SK-N-SH treated with all-trans-retinoic acid at 6 μM for 48 hours (cell line): ENCODE measurements at regions not wholly inside any gene's neighbourhood (a gene's known extent, or its start where the extent isn't known, plus 50 kb on each side); places are given as distances from the start of the nearest gene placed in this dataset.

ENCODE experiments used
- ATAC-seq: fragments of 200-7000 bp; cut with Tn5 transposase; 3 replicates; pipeline ENCODE4 v1.9.1; 2020; ENCODE audit warnings: mild to moderate bottlenecking, moderate library complexity
- ARNTL ChIP-seq: fragments of 450-650 bp; formaldehyde crosslinking; IDR thresholded peaks from 2 replicates; pipeline ENCODE4 v1.5.0; 2020; ENCODE audit warnings: low read depth, mild to moderate bottlenecking, moderate library complexity, borderline replicate concordance
- BACH2 ChIP-seq: fragments of 250-450 bp; sonication (Bioruptor Pico); IDR thresholded peaks from 2 replicates; pipeline ENCODE4 v1.9.0; 2021; ENCODE audit warnings: mild to moderate bottlenecking, borderline replicate concordance
- CSDC2 ChIP-seq: fragments of 250-450 bp; sonication (Bioruptor Pico); IDR thresholded peaks from 2 replicates; pipeline ENCODE4 v1.5.0; 2020; ENCODE audit warnings: mild to moderate bottlenecking, moderate library complexity
- GLIS3 ChIP-seq: fragments of 250-450 bp; sonication (Bioruptor Pico); IDR thresholded peaks from 2 replicates; pipeline ENCODE4 v1.5.0; 2020; ENCODE audit warnings: mild to moderate bottlenecking, moderate library complexity
- ISL1 ChIP-seq: fragments of 250-450 bp; sonication (Bioruptor Pico); IDR thresholded peaks from 2 replicates; pipeline ENCODE4 v2.1.2; 2022; ENCODE audit warnings: mild to moderate bottlenecking, moderate library complexity
- OSR1 ChIP-seq: fragments of 250-450 bp; sonication (Bioruptor Pico); IDR thresholded peaks from 2 replicates; pipeline ENCODE4 v1.8.0; 2022; ENCODE audit warnings: moderate library complexity, mild to moderate bottlenecking, inconsistent platforms
- PPARA ChIP-seq: fragments of 250-450 bp; sonication (Bioruptor Pico); IDR thresholded peaks from 2 replicates; pipeline ENCODE4 v1.5.0; 2020; ENCODE audit warnings: mild to moderate bottlenecking, borderline replicate concordance
- RARB ChIP-seq: fragments of 250-450 bp; sonication (Bioruptor Pico); IDR thresholded peaks from 2 replicates; pipeline ENCODE4 v1.8.0; 2021; ENCODE audit warnings: mild to moderate bottlenecking, moderate library complexity
- SNAI2 ChIP-seq: fragments of 250-450 bp; sonication (Bioruptor Pico); IDR thresholded peaks from 2 replicates; pipeline ENCODE4 v1.5.0; 2020; ENCODE audit warnings: mild to moderate bottlenecking, moderate library complexity
- TCF4 ChIP-seq: fragments of 250-450 bp; sonication (Bioruptor Pico); IDR thresholded peaks from 2 replicates; pipeline ENCODE4 v1.8.0; 2021; ENCODE audit warnings: mild to moderate bottlenecking, moderate library complexity, borderline replicate concordance
- TOX ChIP-seq: fragments of 250-450 bp; sonication (Bioruptor Pico); IDR thresholded peaks from 2 replicates; pipeline ENCODE4 v1.8.0; 2021; ENCODE audit warnings: mild to moderate bottlenecking, moderate library complexity, borderline replicate concordance
- ZC3H10 ChIP-seq: fragments of 250-450 bp; sonication (Bioruptor Pico); IDR thresholded peaks from 2 replicates; pipeline ENCODE4 v1.5.1; 2021; ENCODE audit warnings: mild to moderate bottlenecking, moderate library complexity
- ZFP30 ChIP-seq: fragments of 450-650 bp; formaldehyde crosslinking; IDR thresholded peaks from 2 replicates; pipeline ENCODE4 v1.5.0; 2022; ENCODE audit warnings: mild to moderate bottlenecking, moderate library complexity
- ZNF565 ChIP-seq: fragments of 450-650 bp; formaldehyde crosslinking; conservative IDR thresholded peaks from 2 replicates; pipeline ENCODE4 v1.5.0; 2020; ENCODE audit warnings: low read depth, mild to moderate bottlenecking, moderate library complexity
- ZNF8 ChIP-seq: fragments of 450-650 bp; formaldehyde crosslinking; IDR thresholded peaks from 2 replicates; pipeline ENCODE4 v1.5.0; 2020; ENCODE audit warnings: mild to moderate bottlenecking, moderate library complexity
- TF ChIP-seq, protein P1 (sequence below): fragments of 250-450 bp; sonication (Bioruptor Pico); IDR thresholded peaks from 2 replicates; pipeline ENCODE4 v1.5.0; 2020; ENCODE audit warnings: mild to moderate bottlenecking, moderate library complexity
- TF ChIP-seq, protein P2 (sequence below): fragments of 250-450 bp; sonication (Bioruptor Pico); IDR thresholded peaks from 2 replicates; pipeline ENCODE4 v1.5.1; 2020; ENCODE audit warnings: low read depth, mild to moderate bottlenecking, moderate library complexity
- TF ChIP-seq, protein P3 (sequence below): fragments of 250-450 bp; sonication (Bioruptor Pico); IDR thresholded peaks from 2 replicates; pipeline ENCODE4 v1.8.0; 2020; ENCODE audit warnings: mild to moderate bottlenecking, moderate library complexity, borderline replicate concordance
- TF ChIP-seq, protein P4 (sequence below): fragments of 250-450 bp; sonication (Bioruptor Pico); IDR thresholded peaks from 2 replicates; pipeline ENCODE4 v1.8.0; 2021; ENCODE audit warnings: low read depth, mild to moderate bottlenecking, moderate library complexity, borderline replicate concordance
- TF ChIP-seq, protein P5 (sequence below): fragments of 250-450 bp; sonication (Bioruptor Pico); IDR thresholded peaks from 2 replicates; pipeline ENCODE4 v1.5.1; 2021; ENCODE audit warnings: mild to moderate bottlenecking, moderate library complexity

DNA sequence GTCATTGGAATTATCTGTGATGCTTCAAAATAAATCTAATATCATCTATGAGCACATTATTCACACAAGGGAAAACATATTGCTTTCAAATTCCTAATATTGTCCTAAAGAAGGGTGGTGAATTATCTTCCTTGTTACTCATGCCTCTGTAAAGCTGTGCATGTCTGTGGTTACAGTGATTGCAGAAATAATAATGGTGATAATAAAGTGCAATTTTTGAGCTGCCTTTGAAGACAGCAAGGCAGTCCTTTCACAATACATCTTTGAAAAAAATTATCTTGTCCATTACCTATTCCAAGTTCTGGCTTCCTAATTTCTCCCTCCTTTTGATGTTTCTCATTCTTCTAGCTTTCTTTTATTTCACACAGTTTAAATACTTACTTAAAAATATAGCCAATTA lies 442.1 kb upstream of the EYS start:
- TF ChIP-seq ZFP30 (CRISPR knock-in tag) (no peak), CSDC2 (no peak), SNAI2 (CRISPR knock-in tag) (no peak), ZNF8 (no peak), GLIS3 (CRISPR knock-in tag) (no peak)
- TF ChIP-seq, protein P1, sequence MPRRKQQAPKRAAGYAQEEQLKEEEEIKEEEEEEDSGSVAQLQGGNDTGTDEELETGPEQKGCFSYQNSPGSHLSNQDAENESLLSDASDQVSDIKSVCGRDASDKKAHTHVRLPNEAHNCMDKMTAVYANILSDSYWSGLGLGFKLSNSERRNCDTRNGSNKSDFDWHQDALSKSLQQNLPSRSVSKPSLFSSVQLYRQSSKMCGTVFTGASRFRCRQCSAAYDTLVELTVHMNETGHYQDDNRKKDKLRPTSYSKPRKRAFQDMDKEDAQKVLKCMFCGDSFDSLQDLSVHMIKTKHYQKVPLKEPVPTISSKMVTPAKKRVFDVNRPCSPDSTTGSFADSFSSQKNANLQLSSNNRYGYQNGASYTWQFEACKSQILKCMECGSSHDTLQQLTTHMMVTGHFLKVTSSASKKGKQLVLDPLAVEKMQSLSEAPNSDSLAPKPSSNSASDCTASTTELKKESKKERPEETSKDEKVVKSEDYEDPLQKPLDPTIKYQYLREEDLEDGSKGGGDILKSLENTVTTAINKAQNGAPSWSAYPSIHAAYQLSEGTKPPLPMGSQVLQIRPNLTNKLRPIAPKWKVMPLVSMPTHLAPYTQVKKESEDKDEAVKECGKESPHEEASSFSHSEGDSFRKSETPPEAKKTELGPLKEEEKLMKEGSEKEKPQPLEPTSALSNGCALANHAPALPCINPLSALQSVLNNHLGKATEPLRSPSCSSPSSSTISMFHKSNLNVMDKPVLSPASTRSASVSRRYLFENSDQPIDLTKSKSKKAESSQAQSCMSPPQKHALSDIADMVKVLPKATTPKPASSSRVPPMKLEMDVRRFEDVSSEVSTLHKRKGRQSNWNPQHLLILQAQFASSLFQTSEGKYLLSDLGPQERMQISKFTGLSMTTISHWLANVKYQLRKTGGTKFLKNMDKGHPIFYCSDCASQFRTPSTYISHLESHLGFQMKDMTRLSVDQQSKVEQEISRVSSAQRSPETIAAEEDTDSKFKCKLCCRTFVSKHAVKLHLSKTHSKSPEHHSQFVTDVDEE, result no peak
- no peak for ATAC-seq

DNA sequence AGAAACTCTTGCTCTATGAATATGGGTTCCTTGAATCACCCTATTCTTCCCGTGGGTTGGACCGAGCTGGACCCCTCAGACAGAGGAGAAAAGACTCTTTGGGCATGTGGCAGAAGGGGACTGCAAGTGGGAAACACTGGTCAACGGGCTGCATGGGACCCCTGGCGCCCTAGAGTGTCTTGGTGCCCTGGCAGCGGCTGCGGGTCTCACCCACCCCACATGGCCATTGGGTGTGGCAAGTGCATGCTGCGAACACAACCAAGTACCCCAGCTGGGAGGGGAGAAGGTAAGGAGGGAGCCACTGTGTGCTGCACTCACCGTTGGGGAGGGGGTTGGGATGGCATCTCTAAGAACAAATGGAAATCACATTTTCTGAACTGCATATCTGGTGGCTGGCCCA lies 438.8 kb upstream of the EYS start:
- TF ChIP-seq, protein P2, sequence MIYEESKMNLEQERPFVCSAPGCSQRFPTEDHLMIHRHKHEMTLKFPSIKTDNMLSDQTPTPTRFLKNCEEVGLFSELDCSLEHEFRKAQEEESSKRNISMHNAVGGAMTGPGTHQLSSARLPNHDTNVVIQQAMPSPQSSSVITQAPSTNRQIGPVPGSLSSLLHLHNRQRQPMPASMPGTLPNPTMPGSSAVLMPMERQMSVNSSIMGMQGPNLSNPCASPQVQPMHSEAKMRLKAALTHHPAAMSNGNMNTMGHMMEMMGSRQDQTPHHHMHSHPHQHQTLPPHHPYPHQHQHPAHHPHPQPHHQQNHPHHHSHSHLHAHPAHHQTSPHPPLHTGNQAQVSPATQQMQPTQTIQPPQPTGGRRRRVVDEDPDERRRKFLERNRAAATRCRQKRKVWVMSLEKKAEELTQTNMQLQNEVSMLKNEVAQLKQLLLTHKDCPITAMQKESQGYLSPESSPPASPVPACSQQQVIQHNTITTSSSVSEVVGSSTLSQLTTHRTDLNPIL, result no peak
- TF ChIP-seq ISL1 (CRISPR knock-in tag) (no peak), PPARA (no peak), ZNF8 (no peak), ZNF565 (CRISPR knock-in tag) (no peak), SNAI2 (CRISPR knock-in tag) (no peak), TCF4 (CRISPR knock-in tag) (no peak), RARB (CRISPR knock-in tag) (no peak)
- TF ChIP-seq, protein P3, sequence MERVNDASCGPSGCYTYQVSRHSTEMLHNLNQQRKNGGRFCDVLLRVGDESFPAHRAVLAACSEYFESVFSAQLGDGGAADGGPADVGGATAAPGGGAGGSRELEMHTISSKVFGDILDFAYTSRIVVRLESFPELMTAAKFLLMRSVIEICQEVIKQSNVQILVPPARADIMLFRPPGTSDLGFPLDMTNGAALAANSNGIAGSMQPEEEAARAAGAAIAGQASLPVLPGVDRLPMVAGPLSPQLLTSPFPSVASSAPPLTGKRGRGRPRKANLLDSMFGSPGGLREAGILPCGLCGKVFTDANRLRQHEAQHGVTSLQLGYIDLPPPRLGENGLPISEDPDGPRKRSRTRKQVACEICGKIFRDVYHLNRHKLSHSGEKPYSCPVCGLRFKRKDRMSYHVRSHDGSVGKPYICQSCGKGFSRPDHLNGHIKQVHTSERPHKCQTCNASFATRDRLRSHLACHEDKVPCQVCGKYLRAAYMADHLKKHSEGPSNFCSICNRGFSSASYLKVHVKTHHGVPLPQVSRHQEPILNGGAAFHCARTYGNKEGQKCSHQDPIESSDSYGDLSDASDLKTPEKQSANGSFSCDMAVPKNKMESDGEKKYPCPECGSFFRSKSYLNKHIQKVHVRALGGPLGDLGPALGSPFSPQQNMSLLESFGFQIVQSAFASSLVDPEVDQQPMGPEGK (CRISPR knock-in tag), result no peak
- TF ChIP-seq, protein P4, sequence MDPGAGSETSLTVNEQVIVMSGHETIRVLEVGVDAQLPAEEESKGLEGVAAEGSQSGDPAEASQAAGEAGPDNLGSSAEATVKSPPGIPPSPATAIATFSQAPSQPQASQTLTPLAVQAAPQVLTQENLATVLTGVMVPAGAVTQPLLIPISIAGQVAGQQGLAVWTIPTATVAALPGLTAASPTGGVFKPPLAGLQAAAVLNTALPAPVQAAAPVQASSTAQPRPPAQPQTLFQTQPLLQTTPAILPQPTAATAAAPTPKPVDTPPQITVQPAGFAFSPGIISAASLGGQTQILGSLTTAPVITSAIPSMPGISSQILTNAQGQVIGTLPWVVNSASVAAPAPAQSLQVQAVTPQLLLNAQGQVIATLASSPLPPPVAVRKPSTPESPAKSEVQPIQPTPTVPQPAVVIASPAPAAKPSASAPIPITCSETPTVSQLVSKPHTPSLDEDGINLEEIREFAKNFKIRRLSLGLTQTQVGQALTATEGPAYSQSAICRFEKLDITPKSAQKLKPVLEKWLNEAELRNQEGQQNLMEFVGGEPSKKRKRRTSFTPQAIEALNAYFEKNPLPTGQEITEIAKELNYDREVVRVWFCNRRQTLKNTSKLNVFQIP (CRISPR knock-in tag), result no peak
- TF ChIP-seq, protein P1, result no peak
- TF ChIP-seq, protein P5, sequence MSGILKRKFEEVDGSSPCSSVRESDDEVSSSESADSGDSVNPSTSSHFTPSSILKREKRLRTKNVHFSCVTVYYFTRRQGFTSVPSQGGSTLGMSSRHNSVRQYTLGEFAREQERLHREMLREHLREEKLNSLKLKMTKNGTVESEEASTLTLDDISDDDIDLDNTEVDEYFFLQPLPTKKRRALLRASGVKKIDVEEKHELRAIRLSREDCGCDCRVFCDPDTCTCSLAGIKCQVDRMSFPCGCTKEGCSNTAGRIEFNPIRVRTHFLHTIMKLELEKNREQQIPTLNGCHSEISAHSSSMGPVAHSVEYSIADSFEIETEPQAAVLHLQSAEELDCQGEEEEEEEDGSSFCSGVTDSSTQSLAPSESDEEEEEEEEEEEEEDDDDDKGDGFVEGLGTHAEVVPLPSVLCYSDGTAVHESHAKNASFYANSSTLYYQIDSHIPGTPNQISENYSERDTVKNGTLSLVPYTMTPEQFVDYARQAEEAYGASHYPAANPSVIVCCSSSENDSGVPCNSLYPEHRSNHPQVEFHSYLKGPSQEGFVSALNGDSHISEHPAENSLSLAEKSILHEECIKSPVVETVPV (CRISPR knock-in tag), result no peak
- no peak for ATAC-seq

DNA sequence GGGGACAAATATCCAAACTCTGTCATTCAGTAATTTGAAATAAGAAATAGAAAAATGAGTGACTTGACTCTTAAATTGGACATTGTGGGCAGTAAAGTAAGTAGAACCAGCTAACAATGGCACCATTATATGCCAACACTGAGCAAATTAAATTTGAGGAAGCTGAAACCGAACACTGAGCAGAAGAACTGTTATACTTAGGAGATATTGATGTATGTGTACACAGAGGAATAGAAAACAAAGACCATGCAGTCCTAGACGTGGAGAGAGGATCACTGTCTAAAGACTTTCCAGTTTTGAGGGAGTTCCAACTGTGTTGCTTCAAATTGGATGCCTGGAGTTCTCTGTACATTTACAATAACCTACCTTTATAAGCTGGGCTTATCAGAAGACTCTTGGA lies 427.0 kb upstream of the EYS start:
- no peak for ATAC-seq
- no peak for TF ChIP-seq ZNF565 (CRISPR knock-in tag)
- TF ChIP-seq, protein P2, result no peak
- TF ChIP-seq BACH2 (CRISPR knock-in tag), result no peak
- TF ChIP-seq OSR1 (CRISPR knock-in tag), result no peak
- no peak for TF ChIP-seq SNAI2 (CRISPR knock-in tag)
- no peak for TF ChIP-seq ZC3H10 (CRISPR knock-in tag)
- TF ChIP-seq PPARA, result no peak
- no peak for TF ChIP-seq TCF4 (CRISPR knock-in tag)
- TF ChIP-seq, protein P4 (CRISPR knock-in tag), result no peak
- no peak for TF ChIP-seq GLIS3 (CRISPR knock-in tag)
- no peak for TF ChIP-seq ZFP30 (CRISPR knock-in tag)
- TF ChIP-seq TOX, result no peak
- no peak for TF ChIP-seq RARB (CRISPR knock-in tag)
- TF ChIP-seq ARNTL, result no peak
